Activated CD4-positive, alpha-beta T cell treated with anti-CD3 and anti-CD28 coated beads for 24 hours (primary cell): ENCODE measurements at regions not wholly inside any gene's neighbourhood (a gene's known extent, or its start where the extent isn't known, plus 50 kb on each side); places are given as distances from the start of the nearest gene placed in this dataset.

Experiments used
- DNase-seq, 2 donors: peaks; one replicate each; pipeline ENCODE4 v3.0.0-alpha.2; 2020; ENCODE audit warnings: low read depth in 2 of 2

GRCh38 chr6:106035655-106036054, 50.5 kb upstream of the PRDM1 start:
- DNase-seq = no peak

- DNase-seq = no peak
Observed at GRCh38 chr6:106033806-106034205, 52.3 kb upstream of the PRDM1 start.

GRCh38 chr6:106027758-106028157, 58.4 kb upstream of the PRDM1 start:
- no peak for DNase-seq

- no peak for DNase-seq
Observed at GRCh38 chr6:106026748-106027715, 59.1 kb upstream of the PRDM1 start.

GRCh38 chr6:106025655-106026054, 60.5 kb upstream of the PRDM1 start:
- DNase-seq = no peak

GRCh38 chr6:106022801-106023200, 63.3 kb upstream of the PRDM1 start:
- DNase-seq = no peak

- DNase-seq = no peak
Observed at GRCh38 chr6:106017454-106017853, 68.7 kb upstream of the PRDM1 start.

- no peak for DNase-seq
Observed at GRCh38 chr6:106014955-106015354, 71.2 kb upstream of the PRDM1 start.

- DNase-seq = no peak
Observed at GRCh38 chr6:106011476-106011875, 74.7 kb upstream of the PRDM1 start.

GRCh38 chr6:106005954-106006353, 80.2 kb upstream of the PRDM1 start:
- DNase-seq = no peak

- DNase-seq = no peak
Observed at GRCh38 chr6:106005013-106005412, 81.1 kb upstream of the PRDM1 start.

GRCh38 chr6:106003268-106003987, 82.7 kb upstream of the PRDM1 start:
- DNase-seq = no peak

- DNase-seq = no peak
Observed at GRCh38 chr6:106002005-106002404, 84.1 kb upstream of the PRDM1 start.

GRCh38 chr6:106000935-106001334, 85.2 kb upstream of the PRDM1 start:
- no peak for DNase-seq

GRCh38 chr6:105997482-105997881, 88.7 kb upstream of the PRDM1 start:
- DNase-seq = no peak

- DNase-seq = no peak
Observed at GRCh38 chr6:105995391-105995865, 90.7 kb upstream of the PRDM1 start.

GRCh38 chr6:105994591-105995390, 91.3 kb upstream of the PRDM1 start:
- peak; percentile 18 to 44 for DNase-seq

GRCh38 chr6:105994118-105994590, 92.0 kb upstream of the PRDM1 start:
- peak in 1 of 2 donors; percentile 22 for DNase-seq

GRCh38 chr6:105993341-105994117, 92.6 kb upstream of the PRDM1 start:
- DNase-seq = no peak

- DNase-seq = peak; percentile 80 to 81
Observed at GRCh38 chr6:105992315-105992961, 93.7 kb upstream of the PRDM1 start.
